Erythroblast (primary cell): ENCODE measurements at regions not wholly inside any gene's neighbourhood (a gene's known extent, or its start where the extent isn't known, plus 50 kb on each side); places are given as distances from the start of the nearest gene placed in this dataset.

Source experiments
- GATA1 ChIP-seq: IDR thresholded peaks from 2 replicates; pipeline ENCODE4 v1.6.1; 2011; ENCODE audit warnings: low read depth, mild to moderate bottlenecking, control low read depth, low read length, moderate library complexity
- POLR2A ChIP-seq: IDR thresholded peaks from 2 replicates; pipeline ENCODE4 v1.6.1; 2011; ENCODE audit warnings: mild to moderate bottlenecking, low read length

- TF ChIP-seq POLR2A (no peak), GATA1 (no peak)
Measured at GRCh38 chr6:82681119-82681714, 317.6 kb downstream of the TPBG start.
